ENCODE measurements at regions not wholly inside any gene's neighbourhood (a gene's known extent, or its start where the extent isn't known, plus 50 kb on each side); places are given as distances from the start of the nearest gene placed in this dataset.

DNA sequence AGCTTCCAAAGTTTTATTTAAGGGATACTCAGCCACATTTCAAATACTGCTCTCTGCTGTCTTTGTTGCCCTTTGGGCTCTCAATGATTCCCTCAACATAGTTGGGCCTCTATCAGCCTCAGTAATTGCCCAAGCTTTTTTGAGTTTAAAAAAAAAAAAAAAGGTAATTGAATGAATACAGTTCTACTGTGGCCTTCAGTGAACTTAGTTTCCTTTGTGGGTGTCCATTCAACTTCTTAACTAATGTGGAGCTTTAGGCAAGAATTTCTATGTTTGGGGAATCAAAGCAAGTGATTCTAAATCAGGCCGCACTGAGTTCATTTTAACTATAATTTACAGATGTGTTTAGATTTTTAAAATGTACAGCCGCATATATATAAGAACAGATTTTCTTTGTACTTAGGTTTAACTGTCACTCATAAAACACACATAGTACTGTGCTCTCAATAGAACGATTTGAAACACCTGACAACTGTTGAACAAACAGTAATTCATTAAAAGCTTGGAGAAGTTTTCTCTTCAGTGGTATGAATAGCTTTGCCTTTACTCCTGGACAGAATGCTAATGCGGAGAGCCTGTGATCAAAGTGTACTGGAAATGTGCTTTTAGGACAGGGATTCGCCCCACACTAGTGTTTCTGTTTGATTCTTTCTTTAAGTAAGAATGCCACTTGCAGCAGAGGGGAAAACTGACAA, 844.9 kb upstream of the SEMA6D start:
- RAD21 ChIA-PET (ENCODE audit: low non-redundant PET in 1 of 2, low total read pairs in 2 of 2, uncharacterized antibody in 2 of 2, unreplicated experiment in 2 of 2): no interaction called here
- Histone ChIP-seq H3K27me3 (ENCODE audit: insufficient read depth, low read length) (no peaks in the 10 kb centered on the region), H4K20me1 (ENCODE audit: insufficient read depth) (no peaks in the 10 kb centered on the region), H3K4me3 (replicated peaks in 1 of 2; ENCODE audit: low read depth in 1 of 2, low read length in 2 of 2) (no peak overlapping the region), H3K4me1 (ENCODE audit: control insufficient read depth in 1 of 2, insufficient read depth in 2 of 2, low read length in 2 of 2) (no peaks in the 10 kb centered on the region), H2AFZ (ENCODE audit: low read depth, low read length, poor library complexity, severe bottlenecking) (no peak overlapping the region), H3K9me2 (ENCODE audit: insufficient read depth) (no peaks in the 10 kb centered on the region), H3K9ac (ENCODE audit: low read length) (no peak overlapping the region), H3K9me3 (ENCODE audit: control insufficient read depth in 1 of 2, insufficient read depth in 1 of 2, low read depth in 1 of 2, low read length in 2 of 2) (peaks cover 8 to 38% of the 10 kb centered on the region in 2 experiments; a peak in 2 of 4 replicates), H3K36me3 (ENCODE audit: control insufficient read depth in 1 of 2, insufficient read depth in 2 of 2, low read length in 2 of 2) (no peaks in the 10 kb centered on the region), H3K79me2 (ENCODE audit: insufficient read depth, low read length) (no peaks in the 10 kb centered on the region), H3K27ac (ENCODE audit: low read depth, low read length) (no peak overlapping the region), H3K4me2 (ENCODE audit: low read length) (no peak overlapping the region)
- CTCF ChIA-PET: no interaction called here
- POLR2A ChIA-PET: no interaction called here
- TF ChIP-seq, protein P1, sequence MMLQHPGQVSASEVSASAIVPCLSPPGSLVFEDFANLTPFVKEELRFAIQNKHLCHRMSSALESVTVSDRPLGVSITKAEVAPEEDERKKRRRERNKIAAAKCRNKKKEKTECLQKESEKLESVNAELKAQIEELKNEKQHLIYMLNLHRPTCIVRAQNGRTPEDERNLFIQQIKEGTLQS (IDR thresholded peaks at IDR 0.05): no peak
- TF ChIP-seq SRF (IDR thresholded peaks at IDR 0.05; ENCODE audit: low read depth) (no peak), POLR2A (IDR thresholded peaks at IDR 0.05; ENCODE audit: borderline replicate concordance, extremely low read depth, insufficient read depth, insufficient read length) (no peak), EZH2phosphoT487 (IDR thresholded peaks at IDR 0.05; ENCODE audit: borderline replicate concordance) (no peak), EZH2 (IDR thresholded peaks at IDR 0.05) (no peak), ELF1 (IDR thresholded peaks at IDR 0.05; ENCODE audit: borderline replicate concordance, low read depth) (no peak), JUND (IDR thresholded peaks at IDR 0.05) (no peak), ZBTB33 (IDR thresholded peaks at IDR 0.05; ENCODE audit: extremely low read depth, insufficient replicate concordance, low read length) (no peak), TCF7L2 (IDR thresholded peaks at IDR 0.05; ENCODE audit: borderline replicate concordance, extremely low read depth, insufficient read depth, insufficient read length) (no peak), SIN3A (IDR thresholded peaks at IDR 0.05; ENCODE audit: low read depth) (no peak), ZNF274 (IDR thresholded peaks at IDR 0.05; ENCODE audit: low read depth, low read length) (no peak), CBX3 (IDR thresholded peaks at IDR 0.05; ENCODE audit: low read depth) (no peak), EGR1 (IDR thresholded peaks at IDR 0.05; ENCODE audit: low read depth) (no peak), POLR2AphosphoS5 (IDR thresholded peaks at IDR 0.05; ENCODE audit: low read depth, low read length) (no peak), CEBPB (IDR thresholded peaks at IDR 0.05; ENCODE audit: low read depth) (no peak), YY1 (IDR thresholded peaks at IDR 0.05; ENCODE audit: extremely low read depth, insufficient replicate concordance, low read depth, low read length) (no peak), ZFX (IDR thresholded peaks at IDR 0.05) (no peak), FOSL1 (IDR thresholded peaks at IDR 0.05; ENCODE audit: low read depth) (no peak)
- TF ChIP-seq, protein P2, sequence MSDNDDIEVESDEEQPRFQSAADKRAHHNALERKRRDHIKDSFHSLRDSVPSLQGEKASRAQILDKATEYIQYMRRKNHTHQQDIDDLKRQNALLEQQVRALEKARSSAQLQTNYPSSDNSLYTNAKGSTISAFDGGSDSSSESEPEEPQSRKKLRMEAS (IDR thresholded peaks at IDR 0.05): no peak
- TF ChIP-seq, protein P3, sequence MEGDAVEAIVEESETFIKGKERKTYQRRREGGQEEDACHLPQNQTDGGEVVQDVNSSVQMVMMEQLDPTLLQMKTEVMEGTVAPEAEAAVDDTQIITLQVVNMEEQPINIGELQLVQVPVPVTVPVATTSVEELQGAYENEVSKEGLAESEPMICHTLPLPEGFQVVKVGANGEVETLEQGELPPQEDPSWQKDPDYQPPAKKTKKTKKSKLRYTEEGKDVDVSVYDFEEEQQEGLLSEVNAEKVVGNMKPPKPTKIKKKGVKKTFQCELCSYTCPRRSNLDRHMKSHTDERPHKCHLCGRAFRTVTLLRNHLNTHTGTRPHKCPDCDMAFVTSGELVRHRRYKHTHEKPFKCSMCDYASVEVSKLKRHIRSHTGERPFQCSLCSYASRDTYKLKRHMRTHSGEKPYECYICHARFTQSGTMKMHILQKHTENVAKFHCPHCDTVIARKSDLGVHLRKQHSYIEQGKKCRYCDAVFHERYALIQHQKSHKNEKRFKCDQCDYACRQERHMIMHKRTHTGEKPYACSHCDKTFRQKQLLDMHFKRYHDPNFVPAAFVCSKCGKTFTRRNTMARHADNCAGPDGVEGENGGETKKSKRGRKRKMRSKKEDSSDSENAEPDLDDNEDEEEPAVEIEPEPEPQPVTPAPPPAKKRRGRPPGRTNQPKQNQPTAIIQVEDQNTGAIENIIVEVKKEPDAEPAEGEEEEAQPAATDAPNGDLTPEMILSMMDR (IDR thresholded peaks at IDR 0.05 in 2 of 3, conservative IDR thresholded peaks at IDR 0.05 in 1 of 3; ENCODE audit: borderline replicate concordance in 1 of 3, insufficient read depth in 1 of 3, low read depth in 2 of 3, low read length in 2 of 3): no peak
- DNase-seq (ENCODE audit: low read depth, low spot score) (no peak), ATAC-seq (no peak)
- intact Hi-C loops (cut with micrococcal nuclease): no loop called here
- no TSS peak for BruUV-seq (replicated peaks)

Measured in HCT116 (cell line).